Breast epithelium (tissue), 3 donors: ENCODE measurements at regions not wholly inside any gene's neighbourhood (a gene's known extent, or its start where the extent isn't known, plus 50 kb on each side); places are given as distances from the start of the nearest gene placed in this dataset.

Source experiments
- CTCF ChIP-seq, 3 donors: fragments of 450-650 bp; IDR thresholded peaks; one replicate each; pipeline ENCODE4 v1.5.1; 2016 to 2017; ENCODE audit warnings: antibody characterized with exemption in 3 of 3, mild to moderate bottlenecking in 3 of 3, moderate library complexity in 3 of 3
- POLR2A ChIP-seq: fragments of 450-650 bp; IDR thresholded peaks from one replicate; pipeline ENCODE4 v1.6.1; 2016; ENCODE audit warnings: antibody characterized with exemption, mild to moderate bottlenecking, moderate library complexity

DNA sequence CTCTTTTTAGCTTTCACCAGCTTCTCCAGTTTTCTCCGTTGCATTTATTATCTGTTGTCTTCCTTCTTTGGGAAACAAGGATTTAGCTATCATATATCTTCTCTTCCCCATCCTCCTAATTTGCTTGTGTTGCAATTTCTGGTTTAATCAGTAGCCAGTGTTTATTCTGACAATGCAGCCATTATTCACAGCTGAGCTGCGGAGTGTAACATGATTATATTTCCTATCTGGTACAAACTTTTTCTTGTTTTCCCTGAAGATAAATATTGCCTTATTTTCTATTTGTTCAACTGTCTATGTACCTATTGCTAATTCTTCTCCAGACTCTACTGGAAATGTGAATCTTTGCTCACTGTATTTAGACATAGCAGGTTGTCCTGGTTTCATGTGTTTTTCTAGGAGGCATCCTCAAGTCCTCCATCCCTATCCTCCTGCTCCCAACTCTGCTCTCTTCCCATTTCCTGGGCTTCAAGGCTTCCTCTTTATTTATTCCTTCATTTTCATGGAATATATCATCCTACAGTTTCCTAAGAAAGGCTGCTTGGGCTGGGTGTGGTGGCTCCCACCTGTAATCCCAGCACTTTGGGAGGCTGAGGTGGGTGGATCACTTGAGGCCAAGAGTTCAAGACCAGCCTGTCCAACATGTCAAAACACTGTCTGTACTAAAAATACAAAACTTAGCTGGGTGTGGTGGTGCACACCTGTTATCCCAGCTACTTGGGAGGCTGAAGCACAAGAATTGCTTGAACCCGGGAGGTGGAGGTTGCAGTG, 72.4 kb upstream of the KDM7A start:
- TF ChIP-seq POLR2A (no peak), CTCF (IDR thresholded peaks at IDR 0.05) (no peak)
